T-helper 2 cell treated with Interferon-gamma antibody and Interleukin-4, amounts not matched to agents 100 ng/mL and 5 ng/mL, for 36 hours (primary cell): ENCODE measurements at regions not wholly inside any gene's neighbourhood (a gene's known extent, or its start where the extent isn't known, plus 50 kb on each side); places are given as distances from the start of the nearest gene placed in this dataset.

ENCODE experiments used
- intact Hi-C: fragments of 100-400 bp; cut with micrococcal nuclease; formaldehyde crosslinking; loops from one replicate; pipeline ENCODE4 v1.15.1; 2023

GRCh38 chr1:201655910-201656309 is 117.0 kb downstream of the NAV1 start:
- intact Hi-C loops, result no loop called here

GRCh38 chr1:201656311-201657032 is 117.5 kb downstream of the NAV1 start:
- intact Hi-C loops, result no loop called here

- intact Hi-C loops, result no loop called here
Observed at GRCh38 chr1:201659572-201659971, 120.6 kb downstream of the NAV1 start.

- intact Hi-C loops, result no loop called here
Observed at GRCh38 chr1:201660931-201661822, 122.2 kb downstream of the NAV1 start.

- intact Hi-C loops, result no loop called here
Observed at GRCh38 chr1:201661823-201662359, 123.0 kb downstream of the NAV1 start.

GRCh38 chr1:201662646-201663045 is 123.7 kb downstream of the NAV1 start:
- intact Hi-C loops, result no loop called here

- intact Hi-C loops, result no loop called here
Observed at GRCh38 chr1:201663491-201664113, 124.7 kb downstream of the NAV1 start.

GRCh38 chr1:201665036-201665435 is 126.1 kb downstream of the NAV1 start:
- intact Hi-C loops, result no loop called here

- intact Hi-C loops, result no loop called here
Observed at GRCh38 chr1:201666102-201666501, 127.2 kb downstream of the NAV1 start.

GRCh38 chr1:201666645-201667044 is 127.7 kb downstream of the NAV1 start:
- intact Hi-C loops, result no loop called here

GRCh38 chr1:201667479-201667878 is 128.6 kb downstream of the NAV1 start:
- intact Hi-C loops, result no loop called here

- intact Hi-C loops, result no loop called here
Observed at GRCh38 chr1:201670517-201670916, 131.6 kb downstream of the NAV1 start.

GRCh38 chr1:201672685-201673084 is 133.8 kb downstream of the NAV1 start:
- intact Hi-C loops, result no loop called here

- intact Hi-C loops, result no loop called here
Observed at GRCh38 chr1:201673093-201673492, 134.2 kb downstream of the NAV1 start.

GRCh38 chr1:201673915-201674314 is 135.0 kb downstream of the NAV1 start:
- intact Hi-C loops, result no loop called here

- intact Hi-C loops, result no loop called here
Observed at GRCh38 chr1:201675143-201675542, 136.2 kb downstream of the NAV1 start.

- intact Hi-C loops, result no loop called here
Observed at GRCh38 chr1:201676197-201676596, 137.3 kb downstream of the NAV1 start.

GRCh38 chr1:201676641-201677040 is 137.7 kb downstream of the NAV1 start:
- intact Hi-C loops, result no loop called here

GRCh38 chr1:201678264-201679101 is 139.6 kb downstream of the NAV1 start:
- intact Hi-C loops, result no loop called here

GRCh38 chr1:201681375-201681774 is 142.4 kb downstream of the NAV1 start:
- intact Hi-C loops, result no loop called here

- intact Hi-C loops, result no loop called here
Observed at GRCh38 chr1:201682964-201683363, 144.0 kb downstream of the NAV1 start.
